ENCODE measurements at regions not wholly inside any gene's neighbourhood (a gene's known extent, or its start where the extent isn't known, plus 50 kb on each side); places are given as distances from the start of the nearest gene placed in this dataset.
"Not testable (repeated sequence)": the region's sequence is repeated elsewhere in the genome, so short reads cannot be mapped to it uniquely, and the experiment has no call there.

DNA sequence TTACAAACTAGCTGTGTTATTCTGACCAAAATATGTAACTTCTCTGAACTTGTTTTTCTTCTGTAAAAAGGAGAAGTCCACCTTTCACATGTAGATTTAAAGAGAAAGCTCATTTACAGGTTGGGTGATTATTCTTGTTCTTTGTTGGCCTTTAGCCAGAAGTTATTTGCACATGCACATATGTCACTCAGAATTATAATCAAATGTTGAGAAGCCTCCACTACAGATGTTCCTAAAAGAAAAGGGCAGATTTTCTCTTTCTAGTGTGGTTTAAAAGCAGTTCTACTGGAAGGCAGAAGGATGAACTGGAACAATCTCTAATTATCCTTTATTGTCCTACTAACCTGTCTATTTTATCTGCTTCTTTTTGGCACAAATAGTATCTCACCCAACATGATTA is 209.8 kb upstream of the ELAVL2 start:
- Histone ChIP-seq H3K79me1 (ENCODE audit: low read length) (no peaks in the 10 kb centered on the region), H2AK5ac (ENCODE audit: low read length) (no peak overlapping the region), H3K79me2 (ENCODE audit: control insufficient read depth, insufficient read depth, low read length) (no peaks in the 10 kb centered on the region), H3K36me3 (ENCODE audit: control insufficient read depth, insufficient read depth, low read length) (no peaks in the 10 kb centered on the region), H3K23ac (ENCODE audit: low read length) (no peak overlapping the region), H3K4me3 (ENCODE audit: low read length) (no peak overlapping the region), H3K4me2 (ENCODE audit: low read length) (no peak overlapping the region), H3K56ac (ENCODE audit: low read length) (no peak overlapping the region), H2BK15ac (replicated peaks; ENCODE audit: low read depth) (no peak overlapping the region), H3K4ac (ENCODE audit: low read depth, low read length) (no peak overlapping the region), H3K27ac (ENCODE audit: low read depth, low read length) (no peak overlapping the region), H3K9ac (ENCODE audit: low read length) (no peak overlapping the region), H3K4me1 (ENCODE audit: control insufficient read depth, low read depth, low read length) (peaks cover 2% of the 10 kb centered on the region), H4K5ac (ENCODE audit: low read length) (no peak overlapping the region), H4K8ac (ENCODE audit: low read depth, low read length) (no peak overlapping the region), H3K27me3 (ENCODE audit: insufficient read depth, low read length, poor library complexity) (no peaks in the 10 kb centered on the region), H2BK120ac (ENCODE audit: low read depth, low read length) (no peak overlapping the region), H2BK5ac (ENCODE audit: low read length) (no peak overlapping the region), H3K18ac (ENCODE audit: low read length) (no peak overlapping the region)
- no peak for DNase-seq

DNA sequence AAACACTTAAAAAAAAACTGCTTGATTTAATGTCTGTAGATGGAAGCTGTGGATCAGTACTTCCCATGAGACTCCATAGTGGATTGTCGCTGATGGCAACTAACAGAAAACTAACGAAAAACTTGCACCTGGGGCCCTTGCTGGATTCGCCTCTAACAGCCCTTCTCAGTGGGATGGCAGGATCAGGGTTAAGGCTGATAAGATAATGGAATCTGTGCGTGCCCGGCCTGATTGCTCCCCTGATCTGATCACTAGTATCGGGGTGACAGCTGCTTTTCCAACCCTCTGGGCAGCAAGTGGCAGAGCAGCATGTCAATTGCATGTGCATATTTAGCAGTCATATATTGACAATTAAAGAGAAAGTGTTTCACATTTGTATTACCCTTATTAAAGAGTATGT is 185.8 kb upstream of the ELAVL2 start:
- no peak overlapping the region for H2BK5ac ChIP-seq (ENCODE audit: low read length)
- H3K56ac ChIP-seq (ENCODE audit: low read length) = no peak overlapping the region
- H3K36me3 ChIP-seq (ENCODE audit: control insufficient read depth, insufficient read depth, low read length) = no peaks in the 10 kb centered on the region
- WGBS (ENCODE audit: extremely low coverage, insufficient coverage, low lambda C conversion rate) = no CpG with 5 or more reads among the region's 6 CpGs
- H2BK120ac ChIP-seq (ENCODE audit: low read depth, low read length) = no peak overlapping the region
- no peak overlapping the region for H2BK15ac ChIP-seq (replicated peaks; ENCODE audit: low read depth)
- no peaks in the 10 kb centered on the region for H3K27me3 ChIP-seq (ENCODE audit: insufficient read depth, low read length, poor library complexity)
- H3K4me3 ChIP-seq (ENCODE audit: low read length) = no peak overlapping the region
- no peak overlapping the region for H3K23ac ChIP-seq (ENCODE audit: low read length)
- no peak overlapping the region for H2AK5ac ChIP-seq (ENCODE audit: low read length)
- H3K18ac ChIP-seq (ENCODE audit: low read length) = no peak overlapping the region
- no peak overlapping the region for H4K8ac ChIP-seq (ENCODE audit: low read depth, low read length)
- H3K27ac ChIP-seq (ENCODE audit: low read depth, low read length) = no peak overlapping the region
- DNase-seq = peak; percentile 25
- no peaks in the 10 kb centered on the region for H3K4me1 ChIP-seq (ENCODE audit: control insufficient read depth, low read depth, low read length)
- H3K4ac ChIP-seq (ENCODE audit: low read depth, low read length) = no peak overlapping the region
- H3K79me2 ChIP-seq (ENCODE audit: control insufficient read depth, insufficient read depth, low read length) = no peaks in the 10 kb centered on the region
- no peak overlapping the region for H3K4me2 ChIP-seq (ENCODE audit: low read length)
- H4K5ac ChIP-seq (ENCODE audit: low read length) = no peak overlapping the region
- no peak overlapping the region for H3K9ac ChIP-seq (ENCODE audit: low read length)
- no peaks in the 10 kb centered on the region for H3K79me1 ChIP-seq (ENCODE audit: low read length)

DNA sequence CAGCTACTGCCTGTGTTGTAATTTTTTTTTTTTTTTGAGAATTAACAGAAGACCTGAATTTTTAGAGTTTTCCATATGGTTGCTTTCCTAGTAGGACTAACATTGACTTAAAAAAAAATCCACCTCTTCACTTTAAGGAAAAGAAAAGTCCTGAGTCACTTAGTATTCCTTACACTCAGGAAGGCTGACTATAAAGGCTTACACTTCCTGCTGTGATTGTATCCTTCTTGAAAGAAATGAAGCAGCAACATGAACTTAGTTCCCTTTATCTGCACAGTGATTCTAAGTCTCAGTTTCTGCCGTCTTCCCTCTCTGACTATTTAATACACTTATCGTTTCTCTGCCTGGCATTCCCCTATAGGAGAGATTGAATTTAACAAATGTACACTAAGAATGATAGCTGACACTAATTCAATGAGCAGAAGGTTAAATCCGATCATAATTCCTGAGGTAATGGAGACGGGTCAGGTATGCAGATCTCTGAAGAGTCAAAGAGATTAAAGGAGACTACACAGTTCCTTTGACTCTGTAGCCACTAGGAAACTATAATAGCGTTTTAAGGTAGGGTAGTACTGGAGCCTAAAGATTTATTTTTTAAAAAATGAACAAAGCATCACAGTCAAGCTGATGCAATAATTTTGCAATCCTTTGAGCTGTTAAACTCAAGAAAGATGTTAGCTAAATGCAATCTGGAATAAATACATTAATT is 185.1 kb upstream of the ELAVL2 start:
- H4K5ac ChIP-seq (ENCODE audit: low read length) = no peak overlapping the region
- H3K4ac ChIP-seq (ENCODE audit: low read depth, low read length) = no peak overlapping the region
- no peak overlapping the region for H3K23ac ChIP-seq (ENCODE audit: low read length)
- no peaks in the 10 kb centered on the region for H3K27me3 ChIP-seq (ENCODE audit: insufficient read depth, low read length, poor library complexity)
- no peak overlapping the region for H2BK5ac ChIP-seq (ENCODE audit: low read length)
- H3K36me3 ChIP-seq (ENCODE audit: control insufficient read depth, insufficient read depth, low read length) = no peaks in the 10 kb centered on the region
- no peak overlapping the region for H4K8ac ChIP-seq (ENCODE audit: low read depth, low read length)
- H3K79me2 ChIP-seq (ENCODE audit: control insufficient read depth, insufficient read depth, low read length) = no peaks in the 10 kb centered on the region
- H2BK120ac ChIP-seq (ENCODE audit: low read depth, low read length) = no peak overlapping the region
- no peak overlapping the region for H3K4me2 ChIP-seq (ENCODE audit: low read length)
- H3K9ac ChIP-seq (ENCODE audit: low read length) = no peak overlapping the region
- H3K27ac ChIP-seq (ENCODE audit: low read depth, low read length) = no peak overlapping the region
- no peaks in the 10 kb centered on the region for H3K79me1 ChIP-seq (ENCODE audit: low read length)
- no CpG with 5 or more reads among the region's 5 CpGs for WGBS (ENCODE audit: extremely low coverage, insufficient coverage, low lambda C conversion rate)
- no peaks in the 10 kb centered on the region for H3K4me1 ChIP-seq (ENCODE audit: control insufficient read depth, low read depth, low read length)
- no peak overlapping the region for H3K56ac ChIP-seq (ENCODE audit: low read length)
- H2AK5ac ChIP-seq (ENCODE audit: low read length) = no peak overlapping the region
- peak overlapping the region; percentile 39 for H3K18ac ChIP-seq (ENCODE audit: low read length)
- DNase-seq = peak; percentile 19
- no peak overlapping the region for H2BK15ac ChIP-seq (replicated peaks; ENCODE audit: low read depth)
- H3K4me3 ChIP-seq (ENCODE audit: low read length) = no peak overlapping the region

DNA sequence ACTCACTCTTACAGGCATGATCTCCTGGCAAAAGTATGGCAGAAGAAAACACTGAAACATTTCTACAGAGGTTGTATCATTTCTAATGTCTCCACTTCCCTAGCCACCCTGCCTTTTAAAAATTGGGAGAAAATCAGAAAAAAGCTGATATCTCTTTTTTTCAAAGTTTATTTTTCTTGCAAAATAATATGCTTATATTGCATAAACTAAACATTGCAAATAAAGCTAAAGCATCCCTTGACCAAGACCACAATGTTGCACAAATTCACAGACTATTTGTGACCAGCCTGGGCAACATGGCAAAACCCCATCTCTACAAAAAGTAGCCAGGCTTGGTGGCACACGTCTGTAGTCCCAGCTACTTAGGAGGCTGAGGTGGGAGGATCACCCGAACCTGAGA is 183.3 kb upstream of the ELAVL2 start:
- no peak overlapping the region for H3K4me2 ChIP-seq (ENCODE audit: low read length)
- H2AK5ac ChIP-seq (ENCODE audit: low read length) = no peak overlapping the region
- H2BK5ac ChIP-seq (ENCODE audit: low read length) = no peak overlapping the region
- H3K79me2 ChIP-seq (ENCODE audit: control insufficient read depth, insufficient read depth, low read length) = no peaks in the 10 kb centered on the region
- H3K4ac ChIP-seq (ENCODE audit: low read depth, low read length) = no peak overlapping the region
- no peak overlapping the region for H2BK15ac ChIP-seq (replicated peaks; ENCODE audit: low read depth)
- no peaks in the 10 kb centered on the region for H3K36me3 ChIP-seq (ENCODE audit: control insufficient read depth, insufficient read depth, low read length)
- H3K4me1 ChIP-seq (ENCODE audit: control insufficient read depth, low read depth, low read length) = no peaks in the 10 kb centered on the region
- DNase-seq = no peak
- no peak overlapping the region for H3K27ac ChIP-seq (ENCODE audit: low read depth, low read length)
- no peak overlapping the region for H3K9ac ChIP-seq (ENCODE audit: low read length)
- H3K79me1 ChIP-seq (ENCODE audit: low read length) = no peaks in the 10 kb centered on the region
- no peak overlapping the region for H3K23ac ChIP-seq (ENCODE audit: low read length)
- H3K18ac ChIP-seq (ENCODE audit: low read length) = no peak overlapping the region
- no CpG with 5 or more reads among the region's 2 CpGs for WGBS (ENCODE audit: extremely low coverage, insufficient coverage, low lambda C conversion rate)
- no peak overlapping the region for H4K8ac ChIP-seq (ENCODE audit: low read depth, low read length)
- no peaks in the 10 kb centered on the region for H3K27me3 ChIP-seq (ENCODE audit: insufficient read depth, low read length, poor library complexity)
- H3K56ac ChIP-seq (ENCODE audit: low read length) = no peak overlapping the region
- no peak overlapping the region for H4K5ac ChIP-seq (ENCODE audit: low read length)
- H2BK120ac ChIP-seq (ENCODE audit: low read depth, low read length) = no peak overlapping the region
- no peak overlapping the region for H3K4me3 ChIP-seq (ENCODE audit: low read length)

DNA sequence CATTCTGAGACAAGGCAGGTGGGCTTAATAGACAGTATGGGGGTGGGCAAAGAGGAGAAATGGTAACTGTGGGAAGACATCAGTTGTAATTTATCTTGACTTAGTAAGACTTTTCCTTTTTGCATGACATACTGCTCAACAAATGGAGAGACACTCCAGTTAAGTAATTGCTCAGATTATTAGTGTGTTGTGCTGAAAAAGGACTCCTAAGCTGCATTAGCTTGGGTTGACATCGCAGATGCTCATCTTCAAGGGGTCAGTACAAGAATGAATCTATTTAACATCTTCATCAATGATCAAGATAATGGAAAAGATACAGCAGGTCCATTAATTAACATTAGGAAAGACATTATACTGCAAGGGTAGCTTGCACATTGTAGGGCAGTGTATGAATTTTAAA is 181.1 kb upstream of the ELAVL2 start:
- H4K8ac ChIP-seq (ENCODE audit: low read depth, low read length) = no peak overlapping the region
- no peak overlapping the region for H4K5ac ChIP-seq (ENCODE audit: low read length)
- no peak overlapping the region for H3K27ac ChIP-seq (ENCODE audit: low read depth, low read length)
- no peak overlapping the region for H3K4ac ChIP-seq (ENCODE audit: low read depth, low read length)
- WGBS (ENCODE audit: extremely low coverage, insufficient coverage, low lambda C conversion rate) = no CpG with 5 or more reads among the region's 1 CpG
- no peak overlapping the region for H2BK120ac ChIP-seq (ENCODE audit: low read depth, low read length)
- H3K23ac ChIP-seq (ENCODE audit: low read length) = no peak overlapping the region
- H3K36me3 ChIP-seq (ENCODE audit: control insufficient read depth, insufficient read depth, low read length) = no peaks in the 10 kb centered on the region
- H3K27me3 ChIP-seq (ENCODE audit: insufficient read depth, low read length, poor library complexity) = no peaks in the 10 kb centered on the region
- no peaks in the 10 kb centered on the region for H3K4me1 ChIP-seq (ENCODE audit: control insufficient read depth, low read depth, low read length)
- no peak overlapping the region for H3K18ac ChIP-seq (ENCODE audit: low read length)
- H3K4me3 ChIP-seq (ENCODE audit: low read length) = no peak overlapping the region
- H2BK15ac ChIP-seq (replicated peaks; ENCODE audit: low read depth) = no peak overlapping the region
- no peak overlapping the region for H2BK5ac ChIP-seq (ENCODE audit: low read length)
- H3K9ac ChIP-seq (ENCODE audit: low read length) = no peak overlapping the region
- no peak for DNase-seq
- no peaks in the 10 kb centered on the region for H3K79me2 ChIP-seq (ENCODE audit: control insufficient read depth, insufficient read depth, low read length)
- H2AK5ac ChIP-seq (ENCODE audit: low read length) = no peak overlapping the region
- no peak overlapping the region for H3K56ac ChIP-seq (ENCODE audit: low read length)
- H3K79me1 ChIP-seq (ENCODE audit: low read length) = no peaks in the 10 kb centered on the region
- no peak overlapping the region for H3K4me2 ChIP-seq (ENCODE audit: low read length)

DNA sequence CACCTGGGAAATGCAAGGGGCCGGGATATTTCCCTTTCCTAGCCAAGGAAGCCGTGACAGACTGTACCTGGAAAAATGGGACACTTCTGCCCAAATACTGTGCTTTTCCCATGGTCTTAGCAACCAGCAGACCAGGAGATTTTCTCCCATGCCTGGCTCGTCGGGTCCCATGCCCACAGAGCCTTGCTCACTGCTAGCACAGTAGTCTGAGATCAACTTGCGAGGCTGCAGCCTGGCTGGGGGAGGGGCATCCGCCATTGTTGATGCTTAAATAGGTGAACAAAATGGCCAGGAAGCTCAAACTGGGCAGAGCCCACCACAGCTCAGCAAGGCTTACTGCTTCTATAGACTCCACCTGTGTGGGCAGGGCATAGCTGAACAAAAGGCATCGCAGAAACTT is 165.8 kb upstream of the ELAVL2 start:
- not testable (repeated sequence) for H3K9ac ChIP-seq (ENCODE audit: low read length); DNase-seq; H3K4me2 ChIP-seq (ENCODE audit: low read length); H2AK5ac ChIP-seq (ENCODE audit: low read length); H3K56ac ChIP-seq (ENCODE audit: low read length); H3K18ac ChIP-seq (ENCODE audit: low read length); H3K79me2 ChIP-seq (ENCODE audit: control insufficient read depth, insufficient read depth, low read length); H3K4me1 ChIP-seq (ENCODE audit: control insufficient read depth, low read depth, low read length); H4K8ac ChIP-seq (ENCODE audit: low read depth, low read length); H3K27ac ChIP-seq (ENCODE audit: low read depth, low read length); H3K36me3 ChIP-seq (ENCODE audit: control insufficient read depth, insufficient read depth, low read length); H3K23ac ChIP-seq (ENCODE audit: low read length); H3K4me3 ChIP-seq (ENCODE audit: low read length); H4K5ac ChIP-seq (ENCODE audit: low read length); H3K4ac ChIP-seq (ENCODE audit: low read depth, low read length); H3K27me3 ChIP-seq (ENCODE audit: insufficient read depth, low read length, poor library complexity); H2BK15ac ChIP-seq (replicated peaks; ENCODE audit: low read depth); H3K79me1 ChIP-seq (ENCODE audit: low read length); H2BK5ac ChIP-seq (ENCODE audit: low read length); H2BK120ac ChIP-seq (ENCODE audit: low read depth, low read length)
- no CpG with 5 or more reads among the region's 7 CpGs for WGBS (ENCODE audit: extremely low coverage, insufficient coverage, low lambda C conversion rate)
